Gastrocnemius medialis (tissue), 4 donors: ENCODE measurements at regions not wholly inside any gene's neighbourhood (a gene's known extent, or its start where the extent isn't known, plus 50 kb on each side); places are given as distances from the start of the nearest gene placed in this dataset.

Source experiments
- ATAC-seq, 2 donors: fragments of 150-250 bp; one replicate each; pipeline ENCODE4 v1.9.1; 2016
- DNase-seq, 2 donors: peaks; one replicate each; pipeline ENCODE4 v3.0.0-alpha.2; 2019
- H3K27ac ChIP-seq, 4 donors: fragments of 200-600 bp; sonication (generic); 1 replicate in 1 of 4; 2 replicates in 3 of 4; pipeline ENCODE4 v1.5.1; 2016 to 2018; ENCODE audit warnings: mild to moderate bottlenecking in 2 of 4, moderate library complexity in 1 of 4
- H3K27me3 ChIP-seq, 3 donors: fragments of 200-600 bp; sonication (generic) in 2 of 3; 1 replicate in 1 of 3; 2 replicates in 2 of 3; pipeline versions ENCODE4 v1.5.1 to v1.6.0; 2016 to 2019; ENCODE audit warnings: mild to moderate bottlenecking in 1 of 3, moderate library complexity in 1 of 3
- H3K36me3 ChIP-seq, 2 donors: fragments of 200-600 bp; sonication (generic) in 1 of 2; one replicate each; pipeline ENCODE4 v1.5.1; 2017 to 2018
- H3K4me1 ChIP-seq, 2 donors: fragments of 200-600 bp; sonication (generic) in 1 of 2; one replicate each; pipeline ENCODE4 v1.5.1; 2016 to 2017; ENCODE audit warnings: mild to moderate bottlenecking in 2 of 2
- H3K4me3 ChIP-seq, 4 donors: fragments of 200-600 bp; sonication (generic) in 3 of 4; 1 replicate in 1 of 4; 2 replicates in 3 of 4; pipeline ENCODE4 v1.5.1; 2016 to 2019; ENCODE audit warnings: mild to moderate bottlenecking in 2 of 4
- H3K9me3 ChIP-seq, 3 donors: fragments of 200-600 bp; sonication (generic) in 2 of 3; 1 replicate in 1 of 3; 2 replicates in 2 of 3; pipeline ENCODE4 v1.5.1; 2016 to 2019
- POLR2A ChIP-seq, 2 donors: fragments of 450-650 bp; IDR thresholded peaks; one replicate each; pipeline ENCODE4 v1.6.1; 2017; ENCODE audit warnings: antibody characterized with exemption in 2 of 2, mild to moderate bottlenecking in 2 of 2, moderate library complexity in 2 of 2
- in situ Hi-C, 4 donors: fragments of 200-750 bp; cut with MboI; loops; one replicate each; pipeline versions ENCODE4 v1.15.0 to v1.8.0; 2017; ENCODE audit warnings: low sequenced_read_pairs in 4 of 4
- intact Hi-C: fragments of 100-400 bp; cut with DNase I; formaldehyde crosslinking; loops from one replicate; pipeline ENCODE4 v1.15.1; 2023; ENCODE audit warnings: low total_unique reads
- TF ChIP-seq, protein P1 (sequence below), 5 experiments: fragments of 450-650 bp in 3 of 5; fragments of 200-600 bp in 2 of 5; sonication (generic) in 2 of 5; IDR thresholded peaks in 4 of 5; conservative IDR thresholded peaks in 1 of 5; 1 replicate in 4 of 5; 2 replicates in 1 of 5; pipeline ENCODE4 v1.5.1; 2016 to 2019; ENCODE audit warnings: antibody characterized with exemption in 5 of 5, mild to moderate bottlenecking in 3 of 5, moderate library complexity in 3 of 5

GRCh38 chr19:32122258-32122657, 223.2 kb upstream of the ZNF507 start:
- Histone ChIP-seq H3K36me3 (no peaks in the 10 kb centered on the region), H3K4me1 (no peaks in the 10 kb centered on the region), H3K9me3 (no peaks in the 10 kb centered on the region), H3K27ac (no peak overlapping the region), H3K4me3 (no peak overlapping the region), H3K27me3 (peaks cover 0 to 3% (median 0%) of the 10 kb centered on the region in 3 donors)
- in situ Hi-C loops = no loop called here
- no peak for ATAC-seq
- intact Hi-C loops = no loop called here
- no peak for DNase-seq
- no peak for TF ChIP-seq POLR2A (IDR thresholded peaks at IDR 0.05)
- TF ChIP-seq, protein P1, sequence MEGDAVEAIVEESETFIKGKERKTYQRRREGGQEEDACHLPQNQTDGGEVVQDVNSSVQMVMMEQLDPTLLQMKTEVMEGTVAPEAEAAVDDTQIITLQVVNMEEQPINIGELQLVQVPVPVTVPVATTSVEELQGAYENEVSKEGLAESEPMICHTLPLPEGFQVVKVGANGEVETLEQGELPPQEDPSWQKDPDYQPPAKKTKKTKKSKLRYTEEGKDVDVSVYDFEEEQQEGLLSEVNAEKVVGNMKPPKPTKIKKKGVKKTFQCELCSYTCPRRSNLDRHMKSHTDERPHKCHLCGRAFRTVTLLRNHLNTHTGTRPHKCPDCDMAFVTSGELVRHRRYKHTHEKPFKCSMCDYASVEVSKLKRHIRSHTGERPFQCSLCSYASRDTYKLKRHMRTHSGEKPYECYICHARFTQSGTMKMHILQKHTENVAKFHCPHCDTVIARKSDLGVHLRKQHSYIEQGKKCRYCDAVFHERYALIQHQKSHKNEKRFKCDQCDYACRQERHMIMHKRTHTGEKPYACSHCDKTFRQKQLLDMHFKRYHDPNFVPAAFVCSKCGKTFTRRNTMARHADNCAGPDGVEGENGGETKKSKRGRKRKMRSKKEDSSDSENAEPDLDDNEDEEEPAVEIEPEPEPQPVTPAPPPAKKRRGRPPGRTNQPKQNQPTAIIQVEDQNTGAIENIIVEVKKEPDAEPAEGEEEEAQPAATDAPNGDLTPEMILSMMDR (IDR thresholded peaks at IDR 0.05 in 4 of 5, conservative IDR thresholded peaks at IDR 0.05 in 1 of 5) = no peak

DNA sequence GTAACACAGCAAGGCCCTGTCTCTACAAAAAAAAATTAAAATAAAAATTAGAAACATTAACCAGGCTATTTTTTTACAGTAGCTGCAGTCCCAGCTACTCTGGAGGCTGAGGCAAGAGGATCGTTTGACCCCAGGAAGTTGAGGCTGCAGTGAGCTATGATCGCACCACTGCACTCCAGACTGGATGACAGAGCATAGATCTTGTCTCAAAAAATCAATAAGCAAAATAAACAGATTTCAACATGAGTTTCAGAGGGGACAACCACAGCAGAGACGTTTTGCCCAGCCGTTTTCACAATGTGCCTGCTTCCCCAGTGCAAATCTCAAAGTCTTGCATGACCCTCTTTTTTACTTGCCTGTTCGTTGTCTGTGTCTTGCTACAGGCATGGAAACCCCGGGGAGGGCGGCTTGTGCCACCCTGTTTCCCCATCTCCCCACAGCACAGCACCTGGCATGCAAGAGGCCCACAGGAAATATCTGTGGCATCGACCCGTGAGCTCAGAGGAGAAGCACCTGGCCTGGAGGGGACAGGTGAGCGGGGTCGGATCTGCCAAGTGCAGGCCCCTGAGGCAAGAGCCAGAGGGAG, 222.0 kb upstream of the ZNF507 start:
- Histone ChIP-seq H3K9me3 (no peaks in the 10 kb centered on the region), H3K27me3 (no peaks in the 10 kb centered on the region), H3K36me3 (no peaks in the 10 kb centered on the region), H3K27ac (no peak overlapping the region), H3K4me3 (no peak overlapping the region), H3K4me1 (no peaks in the 10 kb centered on the region)
- DNase-seq = no peak
- in situ Hi-C loops (no loop called here), intact Hi-C loops (no loop called here)
- ATAC-seq = no peak
- TF ChIP-seq, protein P1 (IDR thresholded peaks at IDR 0.05 in 4 of 5, conservative IDR thresholded peaks at IDR 0.05 in 1 of 5) = no peak
- no peak for TF ChIP-seq POLR2A (IDR thresholded peaks at IDR 0.05)

GRCh38 chr19:32124585-32124984, 220.8 kb upstream of the ZNF507 start:
- no peak for ATAC-seq
- Histone ChIP-seq H3K27me3 (no peaks in the 10 kb centered on the region), H3K27ac (no peak overlapping the region), H3K36me3 (no peaks in the 10 kb centered on the region), H3K9me3 (no peaks in the 10 kb centered on the region), H3K4me1 (no peaks in the 10 kb centered on the region), H3K4me3 (no peak overlapping the region)
- in situ Hi-C loops = no loop called here
- intact Hi-C loops = no loop called here
- no peak for DNase-seq
- no peak for TF ChIP-seq POLR2A (IDR thresholded peaks at IDR 0.05)
- TF ChIP-seq, protein P1 (IDR thresholded peaks at IDR 0.05 in 4 of 5, conservative IDR thresholded peaks at IDR 0.05 in 1 of 5) = no peak

GRCh38 chr19:32129141-32129540, 216.3 kb upstream of the ZNF507 start:
- intact Hi-C loops = no loop called here
- no peaks in the 10 kb centered on the region for H3K36me3 ChIP-seq
- H3K9me3 ChIP-seq = no peaks in the 10 kb centered on the region
- TF ChIP-seq POLR2A (IDR thresholded peaks at IDR 0.05) = no peak
- TF ChIP-seq, protein P1 (IDR thresholded peaks at IDR 0.05 in 4 of 5, conservative IDR thresholded peaks at IDR 0.05 in 1 of 5) = no peak
- ATAC-seq (no peak), DNase-seq (no peak)
- in situ Hi-C loops = no loop called here
- H3K27me3 ChIP-seq = no peaks in the 10 kb centered on the region
- H3K4me3 ChIP-seq = no peak overlapping the region
- H3K4me1 ChIP-seq = no peaks in the 10 kb centered on the region
- no peak overlapping the region for H3K27ac ChIP-seq

DNA sequence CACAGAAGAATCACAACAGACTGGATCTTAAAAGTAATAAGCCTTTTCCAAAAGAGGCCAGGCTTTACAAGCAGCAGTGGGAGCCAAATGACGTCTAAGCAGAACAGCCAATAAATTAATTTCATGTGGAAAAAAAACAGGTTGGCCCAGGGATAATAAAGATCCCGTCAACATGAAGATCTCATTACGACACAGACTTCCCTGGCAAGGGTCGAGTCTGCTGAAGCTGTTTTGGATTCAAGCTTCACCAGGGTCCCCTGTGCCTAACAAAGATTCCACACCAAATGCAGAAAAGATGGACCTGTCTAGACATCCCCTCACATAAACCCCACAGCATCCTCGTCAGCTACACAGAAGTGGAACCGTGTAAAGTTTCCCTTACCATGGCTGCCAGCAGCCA, 215.1 kb upstream of the ZNF507 start:
- TF ChIP-seq, protein P1 (IDR thresholded peaks at IDR 0.05 in 4 of 5, conservative IDR thresholded peaks at IDR 0.05 in 1 of 5) = no peak
- TF ChIP-seq POLR2A (IDR thresholded peaks at IDR 0.05) = no peak
- Histone ChIP-seq H3K36me3 (no peaks in the 10 kb centered on the region), H3K9me3 (no peaks in the 10 kb centered on the region), H3K4me3 (no peak overlapping the region), H3K27ac (no peak overlapping the region), H3K27me3 (no peaks in the 10 kb centered on the region), H3K4me1 (no peaks in the 10 kb centered on the region)
- DNase-seq (no peak), ATAC-seq (no peak)
- intact Hi-C loops = no loop called here
- in situ Hi-C loops = no loop called here
